SH-SY5Y (cell line): ENCODE measurements at regions not wholly inside any gene's neighbourhood (a gene's known extent, or its start where the extent isn't known, plus 50 kb on each side); places are given as distances from the start of the nearest gene placed in this dataset.
A peak's percentile ranks its signal among the peaks of the same experiment; 100 is the strongest.

ENCODE experiments used
- GATA2 ChIP-seq: IDR thresholded peaks from 2 replicates; pipeline ENCODE4 v1.6.1; 2011; ENCODE audit warnings: mild to moderate bottlenecking, low read depth, low read length
- GATA3 ChIP-seq: IDR thresholded peaks from 2 replicates; pipeline ENCODE4 v1.6.1; 2011; ENCODE audit warnings: low read depth, mild to moderate bottlenecking, low read length, moderate library complexity

- TF ChIP-seq GATA3 = no peak
- no peak for TF ChIP-seq GATA2
Measured at GRCh38 chr1:98325646-98326440, 335.7 kb upstream of the SNX7 start.

DNA sequence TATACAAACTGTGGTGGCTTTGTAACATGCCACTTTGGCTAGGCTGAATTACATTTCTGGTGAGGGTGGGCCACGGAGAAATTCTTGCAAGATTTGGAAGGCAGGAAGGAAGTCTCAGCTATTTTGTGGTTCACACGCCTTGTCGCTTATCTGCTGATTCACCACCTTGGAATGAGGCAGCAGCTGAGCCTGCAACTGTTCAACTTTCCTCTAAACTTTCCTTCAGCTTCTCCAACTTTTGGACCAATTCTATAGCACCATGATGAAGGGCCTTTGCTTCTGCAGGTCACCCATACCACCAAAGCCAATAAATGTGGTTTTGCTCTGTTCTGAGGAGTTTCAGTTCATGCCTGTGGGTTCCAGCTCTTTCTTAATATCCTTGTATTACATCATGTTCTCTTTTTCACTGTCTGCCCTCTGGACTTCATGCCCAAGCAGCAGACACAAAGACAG is 337.6 kb upstream of the SNX7 start:
- TF ChIP-seq GATA2 (no peak), GATA3 (no peak)

- TF ChIP-seq GATA2 = no peak
- TF ChIP-seq GATA3 = no peak
Measured at GRCh38 chr1:98323388-98323787, 338.1 kb upstream of the SNX7 start.

DNA sequence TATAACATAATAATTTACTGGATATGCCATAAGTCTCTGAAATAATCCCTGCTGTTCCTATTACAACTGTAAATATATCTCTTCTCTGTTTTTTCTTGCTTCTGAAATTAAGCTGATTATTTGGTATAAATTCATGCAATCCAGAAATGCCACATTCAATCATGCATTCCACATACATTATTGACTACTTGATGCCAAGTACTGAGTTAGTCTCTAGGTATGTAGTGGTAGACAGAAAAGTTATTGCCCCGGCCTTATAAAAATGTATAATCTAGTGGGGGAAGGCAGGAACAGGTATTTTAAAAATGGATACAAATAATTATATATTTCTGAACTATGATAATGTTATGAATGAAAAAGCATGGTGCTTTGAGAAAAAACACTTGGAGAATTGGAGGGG is 338.6 kb upstream of the SNX7 start:
- no peak for TF ChIP-seq GATA3
- TF ChIP-seq GATA2 = no peak

DNA sequence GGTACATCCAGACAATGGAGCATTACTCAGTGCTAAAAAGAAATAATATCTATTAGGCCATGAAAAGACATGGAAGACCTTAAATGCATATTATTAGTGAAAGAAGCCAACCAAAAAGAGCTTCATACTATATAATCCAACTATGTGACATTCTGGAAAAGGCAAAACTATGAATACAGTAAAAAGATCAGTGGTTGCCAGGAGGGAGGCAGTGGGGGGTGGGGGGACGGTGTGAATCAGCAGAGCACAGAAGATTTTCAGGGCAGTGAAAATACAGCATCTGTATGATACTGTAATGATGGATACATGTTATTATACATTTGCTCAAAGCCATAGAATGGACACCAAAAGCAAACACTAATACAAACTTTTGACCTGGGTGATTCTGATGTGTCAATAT is 339.4 kb upstream of the SNX7 start:
- no peak for TF ChIP-seq GATA3
- TF ChIP-seq GATA2 = no peak

- no peak for TF ChIP-seq GATA3
- no peak for TF ChIP-seq GATA2
Measured at GRCh38 chr1:98321191-98321590, 340.3 kb upstream of the SNX7 start.

DNA sequence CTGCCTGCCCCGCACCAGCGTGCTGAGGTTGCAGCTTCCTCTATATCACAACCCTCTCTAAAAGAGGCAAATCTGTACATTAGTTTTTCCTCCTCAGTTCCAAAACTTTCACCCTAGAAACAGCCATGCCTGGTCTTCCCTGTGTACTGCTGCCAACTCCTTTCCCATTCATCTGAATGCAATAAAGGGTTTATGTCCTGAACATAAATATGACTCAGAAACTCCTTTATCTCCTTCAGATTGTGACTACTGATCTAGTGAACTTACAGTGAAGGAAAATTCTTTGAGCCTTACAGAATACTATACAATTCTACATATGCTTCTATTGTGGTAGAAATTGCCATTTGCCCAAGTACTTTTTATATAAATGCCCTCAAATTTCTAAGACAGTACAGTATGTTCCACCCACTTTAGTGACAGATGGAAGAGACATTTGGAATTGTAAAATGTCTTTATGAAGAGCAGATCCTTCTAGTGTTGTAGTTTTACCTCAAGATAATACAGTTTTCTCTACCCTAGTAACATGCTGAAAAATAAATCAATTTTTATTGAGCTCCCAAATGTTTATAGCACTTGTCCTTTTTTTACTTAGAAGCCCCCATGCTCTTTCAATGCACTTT is 345.1 kb upstream of the SNX7 start:
- no peak for TF ChIP-seq GATA2
- TF ChIP-seq GATA3 = no peak

GRCh38 chr1:98315309-98315708 is 346.2 kb upstream of the SNX7 start:
- TF ChIP-seq GATA3 = no peak
- TF ChIP-seq GATA2 = no peak

- TF ChIP-seq GATA3 (no peak), GATA2 (no peak)
Measured at GRCh38 chr1:98314601-98315000, 346.9 kb upstream of the SNX7 start.

DNA sequence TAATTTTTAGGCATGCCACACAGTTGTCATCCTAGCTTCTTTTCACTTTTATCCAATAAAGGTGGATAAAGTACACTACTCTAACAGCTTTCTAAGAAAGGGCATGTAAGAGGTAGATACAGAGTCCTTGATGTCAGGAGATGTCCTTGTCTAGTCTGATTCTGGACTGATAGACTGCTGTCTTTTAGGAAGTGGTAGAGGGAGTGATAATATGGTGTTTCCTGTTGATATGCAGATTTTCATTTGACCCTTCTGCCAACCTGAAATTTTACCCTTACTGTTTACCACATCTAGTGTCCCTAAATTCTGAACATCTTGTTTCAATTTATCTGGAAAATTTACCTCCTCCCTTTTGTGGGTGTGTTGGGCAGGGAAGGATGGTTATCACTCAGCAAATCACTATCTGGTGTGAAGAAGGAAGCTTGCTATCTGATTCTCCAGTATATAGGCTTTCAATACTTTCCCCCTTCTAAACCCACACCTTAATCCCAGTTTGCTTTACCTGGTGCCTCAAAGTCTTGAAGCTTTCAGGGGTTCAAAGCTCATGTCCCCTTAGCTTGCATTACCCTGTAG is 354.9 kb upstream of the SNX7 start:
- TF ChIP-seq GATA2 (peak; percentile 66), GATA3 (peak; percentile 74)

DNA sequence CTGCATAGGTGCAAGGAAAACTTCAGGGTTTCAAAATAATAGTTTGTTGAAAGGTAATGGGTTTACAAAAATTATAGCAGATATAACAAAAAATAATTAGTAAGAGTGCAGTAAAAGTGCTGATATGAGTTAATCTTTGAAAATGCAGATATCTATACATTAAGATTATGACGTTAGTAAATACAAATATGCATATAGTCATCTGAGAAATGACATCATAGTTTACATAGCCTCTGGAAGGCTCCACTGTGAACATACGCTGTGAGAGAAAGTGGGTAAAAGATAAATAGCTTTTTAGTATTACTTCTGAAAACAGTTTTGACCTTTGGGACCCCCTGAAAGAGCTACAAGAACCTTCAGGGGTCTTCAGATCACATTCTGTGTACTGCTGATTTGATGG is 356.2 kb upstream of the SNX7 start:
- TF ChIP-seq GATA2 (no peak), GATA3 (no peak)

DNA sequence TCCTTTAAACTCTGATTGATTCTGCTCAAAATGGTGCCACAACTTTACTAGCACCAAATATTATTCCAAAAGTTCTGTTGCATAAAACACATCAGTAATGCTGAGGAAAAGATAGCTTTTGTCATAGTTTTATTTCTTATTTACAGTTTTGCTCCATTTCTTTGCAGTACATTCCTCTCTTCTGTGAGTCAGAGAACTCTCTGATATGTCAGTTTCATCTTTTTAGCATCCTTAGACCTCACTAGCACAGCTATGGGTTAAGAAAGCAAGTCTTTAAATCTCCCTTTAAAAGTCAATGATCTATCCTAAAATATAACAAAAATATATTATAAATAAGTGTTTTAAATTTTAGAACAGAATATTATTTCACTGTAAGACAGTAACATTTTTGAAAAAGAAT is 356.6 kb upstream of the SNX7 start:
- no peak for TF ChIP-seq GATA3
- TF ChIP-seq GATA2 = no peak

DNA sequence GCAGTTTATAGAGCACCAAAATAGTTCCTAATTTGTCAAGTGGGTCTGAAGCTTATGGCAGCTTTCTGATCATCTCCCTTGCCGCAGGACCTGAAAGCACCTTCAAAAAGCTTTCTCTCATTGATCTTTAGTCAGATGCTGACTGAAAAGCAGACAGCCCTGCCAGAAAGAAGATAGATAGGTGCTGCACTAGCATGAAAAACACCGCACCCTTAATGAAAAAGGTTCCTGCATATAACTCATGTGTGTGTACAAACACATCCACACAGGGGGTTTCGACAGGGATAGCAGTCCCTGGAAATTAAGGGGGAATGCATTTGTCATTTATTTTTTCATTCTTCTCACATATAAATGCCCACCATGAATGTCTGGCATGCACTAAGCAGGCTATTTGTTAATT is 361.7 kb upstream of the SNX7 start:
- TF ChIP-seq GATA3 (no peak), GATA2 (no peak)

- TF ChIP-seq GATA2 = no peak
- TF ChIP-seq GATA3 = no peak
Measured at GRCh38 chr1:98299313-98299712, 362.2 kb upstream of the SNX7 start.

- TF ChIP-seq GATA2 (no peak), GATA3 (no peak)
Measured at GRCh38 chr1:98298319-98298718, 363.2 kb upstream of the SNX7 start.

- TF ChIP-seq GATA2 (no peak), GATA3 (no peak)
Measured at GRCh38 chr1:98296681-98297080, 364.8 kb upstream of the SNX7 start.
